OCI-LY3 (cell line): ENCODE measurements at regions not wholly inside any gene's neighbourhood (a gene's known extent, or its start where the extent isn't known, plus 50 kb on each side); places are given as distances from the start of the nearest gene placed in this dataset.

Source experiments
- EZH2phosphoT487 ChIP-seq: fragments of 200-600 bp; shearing (Covaris generic); IDR thresholded peaks from 2 replicates; pipeline ENCODE4 v1.6.1; 2018; ENCODE audit warnings: antibody characterized with exemption, mixed run types, low read depth
- TF ChIP-seq, protein P1 (sequence below): fragments of 200-600, 300-600 bp; sonication (generic); IDR thresholded peaks from 2 replicates; pipeline ENCODE4 v1.5.1; 2014; ENCODE audit warnings: antibody characterized with exemption, low read length, low read depth

- TF ChIP-seq, protein P1, sequence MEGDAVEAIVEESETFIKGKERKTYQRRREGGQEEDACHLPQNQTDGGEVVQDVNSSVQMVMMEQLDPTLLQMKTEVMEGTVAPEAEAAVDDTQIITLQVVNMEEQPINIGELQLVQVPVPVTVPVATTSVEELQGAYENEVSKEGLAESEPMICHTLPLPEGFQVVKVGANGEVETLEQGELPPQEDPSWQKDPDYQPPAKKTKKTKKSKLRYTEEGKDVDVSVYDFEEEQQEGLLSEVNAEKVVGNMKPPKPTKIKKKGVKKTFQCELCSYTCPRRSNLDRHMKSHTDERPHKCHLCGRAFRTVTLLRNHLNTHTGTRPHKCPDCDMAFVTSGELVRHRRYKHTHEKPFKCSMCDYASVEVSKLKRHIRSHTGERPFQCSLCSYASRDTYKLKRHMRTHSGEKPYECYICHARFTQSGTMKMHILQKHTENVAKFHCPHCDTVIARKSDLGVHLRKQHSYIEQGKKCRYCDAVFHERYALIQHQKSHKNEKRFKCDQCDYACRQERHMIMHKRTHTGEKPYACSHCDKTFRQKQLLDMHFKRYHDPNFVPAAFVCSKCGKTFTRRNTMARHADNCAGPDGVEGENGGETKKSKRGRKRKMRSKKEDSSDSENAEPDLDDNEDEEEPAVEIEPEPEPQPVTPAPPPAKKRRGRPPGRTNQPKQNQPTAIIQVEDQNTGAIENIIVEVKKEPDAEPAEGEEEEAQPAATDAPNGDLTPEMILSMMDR = no peak
- TF ChIP-seq EZH2phosphoT487 = no peak
Observed at GRCh38 chr22:47435204-47435487, 672.7 kb downstream of the TBC1D22A start.
